HCT116 (cell line): ENCODE measurements at regions not wholly inside any gene's neighbourhood (a gene's known extent, or its start where the extent isn't known, plus 50 kb on each side); places are given as distances from the start of the nearest gene placed in this dataset.

Experiments
- ATAC-seq: fragments of 200-7000 bp; cut with Tn5 transposase; 2 replicates; pipeline ENCODE4 v1.9.1; 2020; ENCODE audit warnings: mild to moderate bottlenecking, moderate library complexity
- BruUV-seq: library from RNA; stranded (reverse); fragments of 400-500 nt; replicated peaks from 2 replicates; lab custom pipeline; 2021; lab: Mats Ljungman, UMichigan
- CTCF ChIA-PET: fragments of 300-600 bp; sonication (Branson Sonifier 250); formaldehyde crosslinking; loops from one replicate; lab custom pipeline; 2021; ENCODE audit warnings: antibody characterized with exemption; lab: Charles Lee
- POLR2A ChIA-PET: fragments of 300-600, 350-600 bp; sonication (Branson Sonifier 250); formaldehyde crosslinking; loops from one replicate; lab custom pipeline; 2021; ENCODE audit warnings: antibody characterized with exemption; lab: Charles Lee
- RAD21 ChIA-PET, 2 experiments: fragments of 300-600 bp; sonication (Branson Sonifier 250); formaldehyde crosslinking; loops; one replicate each; lab custom pipeline; 2023; ENCODE audit warnings: low total read pairs in 2 of 2; ENCODE audit not compliant: uncharacterized antibody in 2 of 2, unreplicated experiment in 2 of 2, low non-redundant PET in 1 of 2; lab: Charles Lee
- DNase-seq: peaks from one replicate; pipeline ENCODE4 v3.0.0-alpha.2; 2010; ENCODE audit warnings: low read depth, low spot score
- H2AFZ ChIP-seq: fragments of 200-600 bp; shearing (Covaris generic), sonication (generic); 2 replicates; pipeline ENCODE4 v1.6.1; 2017; ENCODE audit warnings: low read depth, mixed run types, mixed read lengths, antibody characterized with exemption, low read length; ENCODE audit not compliant: poor library complexity, severe bottlenecking
- H3K27ac ChIP-seq: 2 replicates; pipeline ENCODE4 v1.5.1; 2012; ENCODE audit warnings: low read depth, low read length
- H3K27me3 ChIP-seq: fragments of 200-600 bp; sonication (generic); 2 replicates; pipeline ENCODE4 v1.6.1; 2016; ENCODE audit warnings: mixed run types, low read length, mixed read lengths; ENCODE audit not compliant: insufficient read depth
- H3K36me3 ChIP-seq, 2 experiments: fragments of 200-500 bp in 1 of 2; fragments of 200-600 bp in 1 of 2; sonication (Bioruptor generic) in 1 of 2; sonication (generic) in 1 of 2; 2 replicates each; pipeline versions ENCODE4 v1.5.1 to v1.6.1; 2014 to 2016; ENCODE audit warnings: low read length in 2 of 2, inconsistent platforms in 1 of 2, mixed read lengths in 1 of 2, mixed run types in 1 of 2; ENCODE audit not compliant: insufficient read depth in 2 of 2, control insufficient read depth in 1 of 2
- H3K4me1 ChIP-seq, 2 experiments: fragments of 200-600 bp in 1 of 2; sonication (generic) in 1 of 2; 2 replicates each; pipeline versions ENCODE4 v1.5.1 to v1.6.1; 2012 to 2017; ENCODE audit warnings: low read length in 2 of 2, inconsistent platforms in 1 of 2, mild to moderate bottlenecking in 1 of 2, mixed read lengths in 1 of 2, mixed run types in 1 of 2, moderate library complexity in 1 of 2; ENCODE audit not compliant: insufficient read depth in 2 of 2, control insufficient read depth in 1 of 2
- H3K4me2 ChIP-seq: fragments of 200-600 bp; sonication (generic); 2 replicates; pipeline ENCODE4 v1.6.1; 2017; ENCODE audit warnings: mixed run types, low read length, mixed read lengths
- H3K4me3 ChIP-seq, 2 experiments: fragments of 200-600 bp in 1 of 2; sonication (generic) in 1 of 2; replicated peaks in 1 of 2; 2 replicates each; pipeline ENCODE4 v1.5.1; 2011 to 2016; ENCODE audit warnings: low read length in 2 of 2, control low read depth in 1 of 2, low read depth in 1 of 2, mild to moderate bottlenecking in 1 of 2, mixed read lengths in 1 of 2, mixed run types in 1 of 2
- H3K79me2 ChIP-seq: fragments of 200-600 bp; sonication (generic); 2 replicates; pipeline ENCODE4 v1.6.1; 2017; ENCODE audit warnings: mild to moderate bottlenecking, mixed run types, low read length, moderate library complexity, mixed read lengths; ENCODE audit not compliant: insufficient read depth
- H3K9ac ChIP-seq: fragments of 200-600 bp; sonication (generic); 2 replicates; pipeline ENCODE4 v1.6.1; 2016; ENCODE audit warnings: low read length, mixed read lengths
- H3K9me2 ChIP-seq: fragments of 200-600 bp; sonication (generic), shearing (Covaris generic); 2 replicates; pipeline ENCODE4 v1.6.1; 2017; ENCODE audit warnings: mixed run types, mild to moderate bottlenecking, moderate library complexity; ENCODE audit not compliant: insufficient read depth
- H3K9me3 ChIP-seq, 2 experiments: fragments of 200-500 bp in 1 of 2; fragments of 200-600 bp in 1 of 2; sonication (Bioruptor generic) in 1 of 2; sonication (generic) in 1 of 2; 2 replicates each; pipeline ENCODE4 v1.6.1; 2014 to 2017; ENCODE audit warnings: low read length in 2 of 2, mixed read lengths in 2 of 2, inconsistent platforms in 1 of 2, low read depth in 1 of 2, mild to moderate bottlenecking in 1 of 2, mixed run types in 1 of 2, moderate library complexity in 1 of 2; ENCODE audit not compliant: control insufficient read depth in 1 of 2, insufficient read depth in 1 of 2
- H4K20me1 ChIP-seq: fragments of 200-600 bp; sonication (generic), shearing (Covaris generic); 2 replicates; pipeline ENCODE4 v1.6.1; 2017; ENCODE audit warnings: mixed run types, mild to moderate bottlenecking, moderate library complexity; ENCODE audit not compliant: insufficient read depth
- CBX3 ChIP-seq: IDR thresholded peaks from 2 replicates; pipeline ENCODE4 v1.6.1; 2012; ENCODE audit warnings: low read depth
- CEBPB ChIP-seq: IDR thresholded peaks from 2 replicates; pipeline ENCODE4 v1.6.1; 2012; ENCODE audit warnings: low read depth
- EGR1 ChIP-seq: IDR thresholded peaks from 2 replicates; pipeline ENCODE4 v1.6.1; 2012; ENCODE audit warnings: low read depth
- ELF1 ChIP-seq: IDR thresholded peaks from 2 replicates; pipeline ENCODE4 v1.6.1; 2012; ENCODE audit warnings: low read depth, borderline replicate concordance
- EZH2 ChIP-seq: fragments of 200-600 bp; sonication (generic); IDR thresholded peaks from 2 replicates; pipeline ENCODE4 v1.6.1; 2017; ENCODE audit warnings: antibody characterized with exemption, mixed run types
- FOSL1 ChIP-seq: IDR thresholded peaks from 2 replicates; pipeline ENCODE4 v1.6.1; 2012; ENCODE audit warnings: low read depth
- JUND ChIP-seq: IDR thresholded peaks from 2 replicates; pipeline ENCODE4 v1.6.1; 2012
- POLR2A ChIP-seq: IDR thresholded peaks from 2 replicates; pipeline ENCODE4 v1.7.0; 2011; ENCODE audit warnings: borderline replicate concordance; ENCODE audit not compliant: insufficient read depth, insufficient read length; ENCODE audit errors: extremely low read depth
- POLR2AphosphoS5 ChIP-seq: IDR thresholded peaks from 2 replicates; pipeline ENCODE4 v1.6.1; 2011; ENCODE audit warnings: mild to moderate bottlenecking, low read depth, low read length, moderate library complexity
- SIN3A ChIP-seq: IDR thresholded peaks from 2 replicates; pipeline ENCODE4 v1.6.1; 2012; ENCODE audit warnings: low read depth
- SP1 ChIP-seq: IDR thresholded peaks from 2 replicates; pipeline ENCODE4 v1.6.1; 2012; ENCODE audit warnings: low read depth
- SRF ChIP-seq: IDR thresholded peaks from 2 replicates; pipeline ENCODE4 v1.6.1; 2012; ENCODE audit warnings: low read depth
- TCF7L2 ChIP-seq: IDR thresholded peaks from 2 replicates; pipeline ENCODE4 v1.7.0; 2011; ENCODE audit warnings: borderline replicate concordance, inconsistent platforms; ENCODE audit not compliant: insufficient read depth, insufficient read length; ENCODE audit errors: extremely low read depth
- YY1 ChIP-seq: IDR thresholded peaks from 2 replicates; pipeline ENCODE4 v1.6.1; 2011; ENCODE audit warnings: low read length, low read depth, moderate library complexity, mild to moderate bottlenecking; ENCODE audit not compliant: insufficient replicate concordance; ENCODE audit errors: extremely low read depth
- ZFX ChIP-seq: fragments of 450-650 bp; IDR thresholded peaks from 2 replicates; pipeline ENCODE4 v1.6.1; 2017
- intact Hi-C: fragments of 100-400 bp; cut with micrococcal nuclease; formaldehyde crosslinking; loops from 2 replicates; pipeline ENCODE4 v1.10.0; 2022
- TF ChIP-seq, protein P1 (sequence below): IDR thresholded peaks from 2 replicates; pipeline ENCODE4 v1.6.1; 2011; ENCODE audit warnings: mild to moderate bottlenecking, low read length, moderate library complexity; ENCODE audit not compliant: insufficient replicate concordance; ENCODE audit errors: extremely low read depth
- TF ChIP-seq, protein P2 (sequence below), 3 experiments: fragments of 200-600 bp in 1 of 3; sonication (generic) in 1 of 3; IDR thresholded peaks in 2 of 3; conservative IDR thresholded peaks in 1 of 3; 2 replicates each; pipeline ENCODE4 v1.5.1; 2012 to 2017; ENCODE audit warnings: low read depth in 2 of 3, low read length in 2 of 3, antibody characterized with exemption in 1 of 3, borderline replicate concordance in 1 of 3, control low read depth in 1 of 3, mild to moderate bottlenecking in 1 of 3, mixed read lengths in 1 of 3, mixed run types in 1 of 3, moderate library complexity in 1 of 3; ENCODE audit not compliant: insufficient read depth in 1 of 3
- TF ChIP-seq, protein P3 (sequence below): IDR thresholded peaks from 2 replicates; pipeline ENCODE4 v1.6.1; 2012; ENCODE audit warnings: low read depth
- TF ChIP-seq, protein P4 (sequence below): IDR thresholded peaks from 2 replicates; pipeline ENCODE4 v1.6.1; 2012
- TF ChIP-seq, protein P5 (sequence below): IDR thresholded peaks from 2 replicates; pipeline ENCODE4 v1.6.1; 2012

DNA sequence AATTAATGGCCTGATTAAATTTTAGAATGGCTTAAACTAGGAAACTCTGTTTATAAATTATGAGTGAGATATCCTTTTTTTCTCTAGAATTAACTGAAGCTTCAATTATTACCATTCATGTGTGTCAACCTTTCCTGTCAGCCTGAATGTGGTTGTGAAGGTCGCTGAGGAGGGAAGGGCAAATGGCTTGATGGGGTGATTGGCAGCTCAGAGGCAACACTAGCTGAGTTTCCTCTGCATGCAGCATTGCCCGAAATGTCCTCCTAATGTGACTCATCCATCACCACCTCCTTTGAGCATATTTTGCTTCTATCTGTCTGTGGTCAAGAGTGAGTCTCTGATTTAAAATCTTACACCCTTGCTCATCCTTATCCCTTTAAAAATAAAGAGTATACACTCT is 281.9 kb downstream of the TENT4A start:
- CTCF ChIA-PET, result no interaction called here
- ATAC-seq (no peak), DNase-seq (no peak)
- H3K9me3 ChIP-seq, result no peaks in the 10 kb centered on the region
- POLR2A ChIA-PET, result no interaction called here
- H3K79me2 ChIP-seq, result no peaks in the 10 kb centered on the region
- RAD21 ChIA-PET, result no interaction called here
- no peak overlapping the region for H3K4me2 ChIP-seq
- H3K4me1 ChIP-seq, result no peaks in the 10 kb centered on the region
- no peak overlapping the region for H2AFZ ChIP-seq
- H3K4me3 ChIP-seq, result no peak overlapping the region
- H3K9me2 ChIP-seq, result no peaks in the 10 kb centered on the region
- H3K9ac ChIP-seq, result no peak overlapping the region
- H4K20me1 ChIP-seq, result no peaks in the 10 kb centered on the region
- intact Hi-C loops, result no loop called here
- no peak overlapping the region for H3K27ac ChIP-seq
- no TSS peak for BruUV-seq
- H3K36me3 ChIP-seq, result no peaks in the 10 kb centered on the region
- TF ChIP-seq SP1 (no peak), CEBPB (no peak), EZH2 (no peak), SRF (no peak), ELF1 (no peak), JUND (no peak), ZFX (no peak), POLR2AphosphoS5 (no peak), POLR2A (no peak), EGR1 (no peak), SIN3A (no peak), CBX3 (no peak), YY1 (no peak), TCF7L2 (no peak), FOSL1 (no peak)
- TF ChIP-seq, protein P1, sequence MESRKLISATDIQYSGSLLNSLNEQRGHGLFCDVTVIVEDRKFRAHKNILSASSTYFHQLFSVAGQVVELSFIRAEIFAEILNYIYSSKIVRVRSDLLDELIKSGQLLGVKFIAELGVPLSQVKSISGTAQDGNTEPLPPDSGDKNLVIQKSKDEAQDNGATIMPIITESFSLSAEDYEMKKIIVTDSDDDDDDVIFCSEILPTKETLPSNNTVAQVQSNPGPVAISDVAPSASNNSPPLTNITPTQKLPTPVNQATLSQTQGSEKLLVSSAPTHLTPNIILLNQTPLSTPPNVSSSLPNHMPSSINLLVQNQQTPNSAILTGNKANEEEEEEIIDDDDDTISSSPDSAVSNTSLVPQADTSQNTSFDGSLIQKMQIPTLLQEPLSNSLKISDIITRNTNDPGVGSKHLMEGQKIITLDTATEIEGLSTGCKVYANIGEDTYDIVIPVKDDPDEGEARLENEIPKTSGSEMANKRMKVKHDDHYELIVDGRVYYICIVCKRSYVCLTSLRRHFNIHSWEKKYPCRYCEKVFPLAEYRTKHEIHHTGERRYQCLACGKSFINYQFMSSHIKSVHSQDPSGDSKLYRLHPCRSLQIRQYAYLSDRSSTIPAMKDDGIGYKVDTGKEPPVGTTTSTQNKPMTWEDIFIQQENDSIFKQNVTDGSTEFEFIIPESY, result no peak
- TF ChIP-seq, protein P2, sequence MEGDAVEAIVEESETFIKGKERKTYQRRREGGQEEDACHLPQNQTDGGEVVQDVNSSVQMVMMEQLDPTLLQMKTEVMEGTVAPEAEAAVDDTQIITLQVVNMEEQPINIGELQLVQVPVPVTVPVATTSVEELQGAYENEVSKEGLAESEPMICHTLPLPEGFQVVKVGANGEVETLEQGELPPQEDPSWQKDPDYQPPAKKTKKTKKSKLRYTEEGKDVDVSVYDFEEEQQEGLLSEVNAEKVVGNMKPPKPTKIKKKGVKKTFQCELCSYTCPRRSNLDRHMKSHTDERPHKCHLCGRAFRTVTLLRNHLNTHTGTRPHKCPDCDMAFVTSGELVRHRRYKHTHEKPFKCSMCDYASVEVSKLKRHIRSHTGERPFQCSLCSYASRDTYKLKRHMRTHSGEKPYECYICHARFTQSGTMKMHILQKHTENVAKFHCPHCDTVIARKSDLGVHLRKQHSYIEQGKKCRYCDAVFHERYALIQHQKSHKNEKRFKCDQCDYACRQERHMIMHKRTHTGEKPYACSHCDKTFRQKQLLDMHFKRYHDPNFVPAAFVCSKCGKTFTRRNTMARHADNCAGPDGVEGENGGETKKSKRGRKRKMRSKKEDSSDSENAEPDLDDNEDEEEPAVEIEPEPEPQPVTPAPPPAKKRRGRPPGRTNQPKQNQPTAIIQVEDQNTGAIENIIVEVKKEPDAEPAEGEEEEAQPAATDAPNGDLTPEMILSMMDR (IDR thresholded peaks at IDR 0.05 in 2 of 3, conservative IDR thresholded peaks at IDR 0.05 in 1 of 3; ENCODE audit: borderline replicate concordance in 1 of 3, insufficient read depth in 1 of 3, low read depth in 2 of 3, low read length in 2 of 3), result no peak
- TF ChIP-seq, protein P3, sequence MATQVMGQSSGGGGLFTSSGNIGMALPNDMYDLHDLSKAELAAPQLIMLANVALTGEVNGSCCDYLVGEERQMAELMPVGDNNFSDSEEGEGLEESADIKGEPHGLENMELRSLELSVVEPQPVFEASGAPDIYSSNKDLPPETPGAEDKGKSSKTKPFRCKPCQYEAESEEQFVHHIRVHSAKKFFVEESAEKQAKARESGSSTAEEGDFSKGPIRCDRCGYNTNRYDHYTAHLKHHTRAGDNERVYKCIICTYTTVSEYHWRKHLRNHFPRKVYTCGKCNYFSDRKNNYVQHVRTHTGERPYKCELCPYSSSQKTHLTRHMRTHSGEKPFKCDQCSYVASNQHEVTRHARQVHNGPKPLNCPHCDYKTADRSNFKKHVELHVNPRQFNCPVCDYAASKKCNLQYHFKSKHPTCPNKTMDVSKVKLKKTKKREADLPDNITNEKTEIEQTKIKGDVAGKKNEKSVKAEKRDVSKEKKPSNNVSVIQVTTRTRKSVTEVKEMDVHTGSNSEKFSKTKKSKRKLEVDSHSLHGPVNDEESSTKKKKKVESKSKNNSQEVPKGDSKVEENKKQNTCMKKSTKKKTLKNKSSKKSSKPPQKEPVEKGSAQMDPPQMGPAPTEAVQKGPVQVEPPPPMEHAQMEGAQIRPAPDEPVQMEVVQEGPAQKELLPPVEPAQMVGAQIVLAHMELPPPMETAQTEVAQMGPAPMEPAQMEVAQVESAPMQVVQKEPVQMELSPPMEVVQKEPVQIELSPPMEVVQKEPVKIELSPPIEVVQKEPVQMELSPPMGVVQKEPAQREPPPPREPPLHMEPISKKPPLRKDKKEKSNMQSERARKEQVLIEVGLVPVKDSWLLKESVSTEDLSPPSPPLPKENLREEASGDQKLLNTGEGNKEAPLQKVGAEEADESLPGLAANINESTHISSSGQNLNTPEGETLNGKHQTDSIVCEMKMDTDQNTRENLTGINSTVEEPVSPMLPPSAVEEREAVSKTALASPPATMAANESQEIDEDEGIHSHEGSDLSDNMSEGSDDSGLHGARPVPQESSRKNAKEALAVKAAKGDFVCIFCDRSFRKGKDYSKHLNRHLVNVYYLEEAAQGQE, result no peak
- TF ChIP-seq, protein P4, sequence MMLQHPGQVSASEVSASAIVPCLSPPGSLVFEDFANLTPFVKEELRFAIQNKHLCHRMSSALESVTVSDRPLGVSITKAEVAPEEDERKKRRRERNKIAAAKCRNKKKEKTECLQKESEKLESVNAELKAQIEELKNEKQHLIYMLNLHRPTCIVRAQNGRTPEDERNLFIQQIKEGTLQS, result no peak
- TF ChIP-seq, protein P5, sequence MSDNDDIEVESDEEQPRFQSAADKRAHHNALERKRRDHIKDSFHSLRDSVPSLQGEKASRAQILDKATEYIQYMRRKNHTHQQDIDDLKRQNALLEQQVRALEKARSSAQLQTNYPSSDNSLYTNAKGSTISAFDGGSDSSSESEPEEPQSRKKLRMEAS, result no peak
- H3K27me3 ChIP-seq, result no peaks in the 10 kb centered on the region
